ENCODE measurements at regions not wholly inside any gene's neighbourhood (a gene's known extent, or its start where the extent isn't known, plus 50 kb on each side); places are given as distances from the start of the nearest gene placed in this dataset.
"Not testable (repeated sequence)": the region's sequence is repeated elsewhere in the genome, so short reads cannot be mapped to it uniquely, and the experiment has no call there.

- not testable (repeated sequence) for DNase-seq (ENCODE audit: low read depth, low spot score)
Measured at GRCh38 chrX:95973456-95974095, 711.1 kb upstream of the DIAPH2 start.

DNA sequence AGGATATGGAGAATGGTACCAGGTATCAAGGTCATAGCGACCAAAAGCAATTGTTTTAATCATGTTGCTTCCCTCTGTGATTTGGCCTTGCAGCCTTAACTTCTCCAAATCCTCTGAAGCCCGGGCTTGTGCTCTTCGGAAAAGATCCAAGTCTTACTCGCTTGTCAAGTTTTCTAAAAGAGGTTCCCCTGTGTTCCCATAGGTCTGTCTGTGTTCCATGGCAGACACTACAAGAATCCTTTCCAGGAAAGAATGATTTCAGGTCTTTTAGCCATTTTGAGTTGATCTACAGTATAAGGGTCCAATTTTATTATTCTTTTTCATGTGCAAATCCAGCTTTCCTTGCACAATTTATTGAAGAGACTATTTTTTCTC lies 710.6 kb upstream of the DIAPH2 start:
- DNase-seq (ENCODE audit: low read depth, low spot score), result no peak

- DNase-seq (ENCODE audit: low read depth, low spot score), result peak; percentile 4
Measured at GRCh38 chrX:95974890-95975289, 709.8 kb upstream of the DIAPH2 start.

DNA sequence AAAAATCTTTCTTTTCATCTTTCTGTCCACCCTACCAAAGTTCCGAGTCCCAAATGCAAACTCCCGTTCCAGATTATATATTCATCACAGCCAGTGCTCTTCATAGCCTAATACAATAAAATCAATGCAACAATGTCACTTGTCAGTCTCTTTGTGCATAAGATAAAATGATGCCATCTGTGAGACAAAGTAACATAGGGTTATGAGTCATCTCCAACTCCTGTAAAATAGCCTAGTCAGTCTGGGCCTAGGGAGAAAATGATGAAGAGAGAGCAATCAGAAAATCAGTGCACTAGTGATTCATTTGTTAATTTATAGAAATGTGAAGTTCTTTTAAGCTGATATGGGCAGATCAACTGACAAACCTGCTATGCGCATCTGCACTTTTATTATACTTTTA lies 689.1 kb upstream of the DIAPH2 start:
- no peak for DNase-seq (ENCODE audit: low read depth, low spot score)

- no peak for DNase-seq (ENCODE audit: low read depth, low spot score)
Measured at GRCh38 chrX:95996294-95996693, 688.3 kb upstream of the DIAPH2 start.

GRCh38 chrX:96002431-96002830 lies 682.2 kb upstream of the DIAPH2 start:
- no peak for DNase-seq (ENCODE audit: low read depth, low spot score)

DNA sequence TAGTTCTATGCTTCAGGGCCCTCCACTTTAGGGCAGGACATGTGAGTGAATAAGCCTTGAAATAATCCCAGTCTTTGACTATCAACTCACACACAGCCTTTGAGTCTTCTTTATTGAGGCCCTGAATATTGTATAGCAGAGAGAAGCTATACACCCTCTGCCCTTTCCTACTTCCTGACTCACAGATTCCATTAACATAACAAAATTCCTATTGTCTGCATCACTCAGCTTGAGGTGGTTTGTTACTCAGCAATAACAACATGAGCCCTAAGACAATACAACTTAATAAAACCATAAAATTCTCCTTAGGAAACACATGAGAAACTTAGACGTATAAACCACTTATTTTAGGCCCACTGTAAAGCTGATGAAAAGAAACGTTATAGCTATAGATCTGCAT lies 680.3 kb upstream of the DIAPH2 start:
- no peak for DNase-seq (ENCODE audit: low read depth, low spot score)

- no peak for DNase-seq (ENCODE audit: low read depth, low spot score)
Measured at GRCh38 chrX:96006281-96006680, 678.4 kb upstream of the DIAPH2 start.

GRCh38 chrX:96027407-96027806 lies 657.2 kb upstream of the DIAPH2 start:
- DNase-seq (ENCODE audit: low read depth, low spot score), result no peak

- DNase-seq (ENCODE audit: low read depth, low spot score), result no peak
Measured at GRCh38 chrX:96052078-96052477, 632.6 kb upstream of the DIAPH2 start.

- no peak for DNase-seq (ENCODE audit: low read depth, low spot score)
Measured at GRCh38 chrX:96081891-96082290, 602.8 kb upstream of the DIAPH2 start.

GRCh38 chrX:96094616-96095015 lies 590.0 kb upstream of the DIAPH2 start:
- no peak for DNase-seq (ENCODE audit: low read depth, low spot score)

DNA sequence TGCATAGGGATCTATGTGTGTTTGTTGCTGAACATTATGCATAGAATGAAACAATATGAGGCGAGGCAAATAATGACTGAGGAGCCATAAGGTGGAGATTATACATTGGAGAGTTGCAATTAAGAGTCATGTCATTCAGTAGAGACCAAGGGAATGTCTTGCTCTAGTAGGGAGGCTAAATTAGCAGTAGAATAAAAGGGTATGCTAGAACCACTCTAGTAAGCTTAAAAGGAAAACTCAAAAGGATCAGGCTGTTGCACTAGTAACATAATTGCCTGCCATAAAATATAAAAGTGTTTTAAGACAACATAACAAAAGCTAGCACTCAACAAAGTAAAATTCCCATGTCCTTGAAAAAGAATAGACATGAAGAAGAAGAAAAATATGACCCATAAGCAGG lies 586.2 kb upstream of the DIAPH2 start:
- no peak for DNase-seq (ENCODE audit: low read depth, low spot score)

- DNase-seq (ENCODE audit: low read depth, low spot score), result no peak
Measured at GRCh38 chrX:96102997-96103396, 581.6 kb upstream of the DIAPH2 start.

GRCh38 chrX:96112689-96113088 lies 572.0 kb upstream of the DIAPH2 start:
- no peak for DNase-seq (ENCODE audit: low read depth, low spot score)

DNA sequence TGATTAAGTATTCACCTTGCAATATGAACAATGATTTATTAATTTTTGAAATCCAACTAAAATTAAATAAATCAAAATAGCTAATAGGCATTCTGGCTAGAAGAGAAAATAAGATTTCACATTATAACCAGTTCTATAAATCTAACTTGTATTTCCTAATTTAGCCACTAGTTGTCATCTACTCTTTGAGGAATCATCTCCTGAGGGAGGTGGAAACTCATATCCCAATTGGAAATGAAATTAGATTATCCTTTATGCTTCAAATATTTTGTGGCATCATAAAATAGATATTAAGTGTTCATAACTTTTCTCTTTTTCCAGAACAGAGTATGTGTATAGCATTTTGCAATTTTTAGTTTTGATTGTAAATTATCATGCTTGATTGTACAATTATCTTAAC lies 558.5 kb upstream of the DIAPH2 start:
- DNase-seq (ENCODE audit: low read depth, low spot score), result no peak

- not testable (repeated sequence) for DNase-seq (ENCODE audit: low read depth, low spot score)
Measured at GRCh38 chrX:96128058-96128457, 556.6 kb upstream of the DIAPH2 start.

- no peak for DNase-seq (ENCODE audit: low read depth, low spot score)
Measured at GRCh38 chrX:96140796-96141195, 543.8 kb upstream of the DIAPH2 start.

DNA sequence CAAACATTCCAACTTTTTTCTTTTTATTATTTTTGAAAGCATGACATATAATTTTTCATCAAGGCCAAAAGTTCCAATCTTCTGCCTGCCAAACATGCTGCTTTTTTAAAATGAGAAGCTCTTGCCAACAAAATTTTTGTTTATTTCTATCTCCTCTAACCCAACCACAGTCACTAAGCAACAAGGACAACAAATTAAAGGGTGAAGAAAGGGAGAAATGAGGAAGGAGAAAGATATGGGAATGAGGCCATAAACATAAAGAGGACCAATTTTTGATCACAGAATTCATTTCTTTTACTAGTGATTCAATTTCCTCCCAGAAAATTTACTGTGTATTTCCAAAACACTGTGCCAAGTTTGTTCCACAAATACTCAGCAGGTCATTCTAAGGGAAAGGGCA lies 537.0 kb upstream of the DIAPH2 start:
- DNase-seq (ENCODE audit: low read depth, low spot score), result no peak

DNA sequence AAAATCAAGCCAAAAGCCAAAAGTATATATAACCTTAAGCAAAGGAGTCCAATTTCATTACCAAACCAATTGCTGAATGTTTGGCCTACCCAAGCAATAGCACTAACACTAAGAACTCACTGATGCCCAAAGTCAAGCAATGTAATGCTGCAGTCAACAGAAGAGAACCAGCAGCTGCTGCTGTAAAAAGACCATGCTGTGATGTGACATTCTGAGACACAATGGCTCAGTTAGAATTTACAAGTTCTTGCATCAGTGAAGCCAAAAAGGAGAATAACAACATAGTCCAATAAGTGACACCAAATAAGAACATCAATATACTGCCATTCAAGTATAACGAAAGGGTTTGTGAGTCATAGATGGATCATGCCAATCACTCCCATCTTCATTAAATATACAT lies 514.0 kb upstream of the DIAPH2 start:
- DNase-seq (ENCODE audit: low read depth, low spot score), result no peak

- DNase-seq (ENCODE audit: low read depth, low spot score), result no peak
Measured at GRCh38 chrX:96176921-96177320, 507.7 kb upstream of the DIAPH2 start.

DNA sequence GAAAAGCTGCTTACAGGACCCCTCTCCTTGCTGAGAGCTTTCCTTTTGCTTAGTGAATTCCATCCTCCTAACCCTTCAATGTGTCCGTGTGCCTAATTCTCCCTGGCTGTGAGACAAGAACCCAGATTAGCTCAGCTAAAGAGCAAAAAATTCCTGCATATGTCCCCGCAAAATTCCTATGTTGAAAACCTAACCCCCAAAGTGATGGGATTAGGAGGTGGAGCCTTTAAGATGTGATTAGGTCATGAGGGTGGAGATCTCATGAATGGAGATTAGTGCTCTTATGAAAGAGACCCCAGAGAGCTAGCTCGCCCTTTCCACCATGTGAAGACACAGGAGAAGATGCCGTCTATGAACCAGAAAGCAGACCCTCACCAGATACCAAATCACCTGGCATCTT lies 503.0 kb upstream of the DIAPH2 start:
- no peak for DNase-seq (ENCODE audit: low read depth, low spot score)

- DNase-seq (ENCODE audit: low read depth, low spot score), result peak; percentile 63
Measured at GRCh38 chrX:96182366-96182765, 502.3 kb upstream of the DIAPH2 start.

- DNase-seq (ENCODE audit: low read depth, low spot score), result no peak
Measured at GRCh38 chrX:96183391-96183790, 501.3 kb upstream of the DIAPH2 start.
